Activated T-helper 1 cell treated with anti-CD3 and anti-CD28 coated beads, Interleukin-12 subunit alpha, Interleukin-12 subunit beta, Interleukin-2, Interleukin-4 antibody, amounts not matched to agents 30 ng/mL and 10 ng/mL and 1 ng/mL, durations not matched to agents 14 hours and 24 hours and 36 hours (primary cell): ENCODE measurements at regions not wholly inside any gene's neighbourhood (a gene's known extent, or its start where the extent isn't known, plus 50 kb on each side); places are given as distances from the start of the nearest gene placed in this dataset.

ENCODE experiments used
- DNase-seq: peaks from one replicate; pipeline ENCODE4 v3.0.0; 2021; ENCODE audit warnings: low spot score
- H3K27ac Mint-ChIP-seq: one replicate; pipeline ENCODE4 v1.8.0; 2021; ENCODE audit warnings: mild to moderate bottlenecking, mixed read lengths
- H3K27me3 Mint-ChIP-seq: one replicate; pipeline ENCODE4 v1.8.0; 2022; ENCODE audit warnings: mild to moderate bottlenecking, moderate library complexity, mixed read lengths; ENCODE audit not compliant: insufficient read depth
- H3K36me3 Mint-ChIP-seq: one replicate; pipeline ENCODE4 v1.8.0; 2021; ENCODE audit warnings: low read depth, mixed read lengths
- H3K4me1 Mint-ChIP-seq: one replicate; pipeline ENCODE4 v1.8.0; 2021; ENCODE audit warnings: low read depth, mixed read lengths
- H3K4me3 Mint-ChIP-seq: one replicate; pipeline ENCODE4 v1.8.0; 2021; ENCODE audit warnings: mild to moderate bottlenecking, moderate library complexity, mixed read lengths
- H3K9me3 Mint-ChIP-seq: one replicate; pipeline ENCODE4 v1.8.0; 2021; ENCODE audit warnings: mixed read lengths
- intact Hi-C: fragments of 100-400 bp; cut with micrococcal nuclease; formaldehyde crosslinking; loops from one replicate; pipeline ENCODE4 v1.15.1; 2024

DNA sequence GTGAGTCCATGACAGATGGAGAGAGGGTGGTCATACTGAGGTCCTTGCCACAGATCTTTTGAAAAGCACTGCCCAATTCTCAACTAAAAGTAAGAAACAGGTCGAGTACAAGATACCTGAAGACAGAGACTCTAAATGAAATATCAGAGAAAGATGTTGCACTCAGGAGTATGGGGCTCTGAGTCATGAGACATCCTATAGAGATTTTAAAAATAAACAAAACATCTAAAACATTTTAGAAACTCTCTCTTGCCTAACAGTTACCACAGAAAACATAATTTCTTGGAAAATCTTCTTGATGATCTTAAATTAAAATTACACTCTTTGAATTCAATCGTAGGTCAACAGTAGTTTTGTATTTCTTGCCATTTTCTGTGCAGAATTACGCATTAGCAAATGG lies 348.9 kb upstream of the MARCKS start:
- Mint-ChIP-seq H3K4me3 (no peak overlapping the region), H3K27ac (no peak overlapping the region), H3K36me3 (no peaks in the 10 kb centered on the region), H3K4me1 (no peaks in the 10 kb centered on the region), H3K27me3 (no peaks in the 10 kb centered on the region), H3K9me3 (no peaks in the 10 kb centered on the region)
- intact Hi-C loops: no loop called here
- no peak for DNase-seq

DNA sequence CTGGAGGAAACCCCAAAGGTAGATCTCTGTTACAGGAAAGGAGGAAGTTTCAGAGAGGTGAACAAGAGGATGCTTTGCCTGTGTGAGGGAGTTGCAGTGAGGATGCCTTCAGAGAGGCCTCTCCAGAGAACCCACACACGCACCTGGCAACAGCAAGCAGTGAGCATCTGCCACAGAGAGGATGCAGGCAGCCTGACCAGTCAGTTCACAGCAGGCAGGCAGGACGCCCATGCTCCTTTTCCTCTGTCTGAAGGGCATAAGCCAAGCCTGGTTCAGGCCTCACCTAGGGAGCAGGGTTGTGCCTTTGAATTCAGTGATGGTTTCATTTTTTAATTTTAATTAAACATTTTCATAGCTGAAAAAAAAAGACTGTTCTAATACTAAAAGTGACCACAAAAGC lies 346.0 kb upstream of the MARCKS start:
- no peaks in the 10 kb centered on the region for H3K9me3 Mint-ChIP-seq
- H3K36me3 Mint-ChIP-seq: no peaks in the 10 kb centered on the region
- no peak for DNase-seq
- H3K4me1 Mint-ChIP-seq: no peaks in the 10 kb centered on the region
- H3K27ac Mint-ChIP-seq: no peak overlapping the region
- no peaks in the 10 kb centered on the region for H3K27me3 Mint-ChIP-seq
- H3K4me3 Mint-ChIP-seq: no peak overlapping the region
- intact Hi-C loops: no loop called here

DNA sequence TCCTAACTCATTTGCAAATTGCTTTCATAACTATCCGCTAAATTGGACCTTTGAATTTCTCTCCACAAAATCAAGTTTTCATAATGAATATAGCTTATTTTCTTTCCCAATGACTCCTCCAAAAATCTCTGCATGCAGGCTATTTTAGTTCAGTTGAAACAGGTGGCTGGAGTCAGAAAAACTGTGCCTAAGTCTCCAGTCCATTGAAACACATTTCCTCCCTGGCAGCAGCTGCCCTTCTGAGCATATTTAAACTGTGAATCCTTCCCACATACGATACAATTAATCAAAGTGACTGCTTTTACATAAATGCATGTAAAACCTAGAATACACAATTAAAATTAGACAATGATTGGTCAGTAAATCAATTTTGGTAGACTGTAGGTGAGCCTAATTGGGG lies 344.6 kb upstream of the MARCKS start:
- no peak for DNase-seq
- Mint-ChIP-seq H3K9me3 (no peaks in the 10 kb centered on the region), H3K36me3 (no peaks in the 10 kb centered on the region), H3K4me1 (no peaks in the 10 kb centered on the region), H3K4me3 (no peak overlapping the region), H3K27ac (no peak overlapping the region), H3K27me3 (no peaks in the 10 kb centered on the region)
- intact Hi-C loops: no loop called here

DNA sequence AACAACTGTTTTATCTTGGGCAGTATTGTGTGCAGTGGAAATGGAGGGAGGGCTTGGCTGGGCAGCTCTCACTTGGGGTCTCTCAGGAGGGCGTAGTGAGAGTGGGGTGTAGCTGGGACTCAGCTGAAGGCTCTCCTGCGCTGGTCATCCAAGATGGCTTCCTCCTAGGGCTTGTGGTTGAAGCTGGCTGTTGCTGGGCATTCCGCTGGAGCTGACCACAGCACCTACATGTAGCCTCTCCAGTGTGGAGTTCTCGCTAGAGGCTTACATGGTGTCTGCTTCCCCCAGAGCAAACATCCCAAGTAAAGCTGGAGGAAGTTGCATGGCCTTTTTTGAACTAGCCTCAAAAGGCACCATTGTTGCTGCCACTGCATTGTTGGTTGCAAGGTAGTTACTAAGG lies 344.1 kb upstream of the MARCKS start:
- Mint-ChIP-seq H3K9me3 (no peaks in the 10 kb centered on the region), H3K4me3 (no peak overlapping the region), H3K27ac (no peak overlapping the region), H3K27me3 (no peaks in the 10 kb centered on the region), H3K4me1 (no peaks in the 10 kb centered on the region), H3K36me3 (no peaks in the 10 kb centered on the region)
- DNase-seq: no peak
- intact Hi-C loops: no loop called here

DNA sequence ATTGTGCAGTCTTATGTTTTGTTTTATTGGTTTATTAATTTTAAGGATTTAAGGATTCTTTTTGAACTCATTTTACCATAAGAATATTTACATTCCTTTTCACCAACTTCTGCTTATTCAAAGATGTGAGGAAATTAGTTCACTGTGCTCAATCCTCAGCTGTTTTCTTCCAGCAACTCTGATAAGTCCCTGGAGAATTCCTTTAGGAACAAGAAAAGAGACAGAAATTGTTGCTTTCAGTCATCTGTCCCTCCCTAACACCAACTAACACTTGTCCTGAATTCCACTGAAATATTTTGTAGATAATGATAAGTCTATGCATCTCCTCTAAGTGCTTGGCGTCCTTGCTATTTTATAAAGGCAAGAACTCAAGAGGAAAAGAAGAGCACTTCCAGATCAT lies 334.8 kb upstream of the MARCKS start:
- Mint-ChIP-seq H3K27me3 (peaks cover 2% of the 10 kb centered on the region), H3K27ac (no peak overlapping the region), H3K4me1 (no peaks in the 10 kb centered on the region), H3K9me3 (no peaks in the 10 kb centered on the region), H3K36me3 (no peaks in the 10 kb centered on the region), H3K4me3 (no peak overlapping the region)
- intact Hi-C loops: no loop called here
- no peak for DNase-seq

- H3K27me3 Mint-ChIP-seq: peaks cover 2% of the 10 kb centered on the region
- H3K4me1 Mint-ChIP-seq: no peaks in the 10 kb centered on the region
- no peak overlapping the region for H3K4me3 Mint-ChIP-seq
- intact Hi-C loops: no loop called here
- no peak overlapping the region for H3K27ac Mint-ChIP-seq
- no peaks in the 10 kb centered on the region for H3K36me3 Mint-ChIP-seq
- DNase-seq: no peak
- no peaks in the 10 kb centered on the region for H3K9me3 Mint-ChIP-seq
These were observed 332.3 kb upstream of the MARCKS start for GRCh38 chr6:113524826-113525225.

DNA sequence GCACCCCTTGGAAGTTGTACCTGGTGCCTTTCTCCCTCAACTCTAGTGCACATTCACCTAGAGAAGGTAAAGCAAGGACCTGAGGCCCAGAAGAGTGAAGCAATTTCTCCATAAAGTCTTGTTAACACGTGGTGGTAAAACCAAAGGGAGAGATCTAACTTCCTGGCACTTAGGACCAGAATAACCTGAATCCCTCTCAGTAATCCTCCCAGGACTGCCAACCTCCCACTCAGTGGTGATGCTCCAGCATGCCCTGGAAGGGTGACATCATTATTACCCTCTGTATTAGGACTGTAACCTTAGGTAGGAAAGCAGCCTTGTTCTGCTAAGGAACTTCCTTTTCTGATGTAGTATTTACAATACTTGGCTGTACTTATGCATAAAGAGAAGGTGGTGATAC lies 330.6 kb upstream of the MARCKS start:
- no peak for DNase-seq
- Mint-ChIP-seq H3K27ac (no peak overlapping the region), H3K4me1 (no peaks in the 10 kb centered on the region), H3K27me3 (peaks cover 2% of the 10 kb centered on the region), H3K4me3 (no peak overlapping the region), H3K9me3 (no peaks in the 10 kb centered on the region), H3K36me3 (no peaks in the 10 kb centered on the region)
- intact Hi-C loops: no loop called here

DNA sequence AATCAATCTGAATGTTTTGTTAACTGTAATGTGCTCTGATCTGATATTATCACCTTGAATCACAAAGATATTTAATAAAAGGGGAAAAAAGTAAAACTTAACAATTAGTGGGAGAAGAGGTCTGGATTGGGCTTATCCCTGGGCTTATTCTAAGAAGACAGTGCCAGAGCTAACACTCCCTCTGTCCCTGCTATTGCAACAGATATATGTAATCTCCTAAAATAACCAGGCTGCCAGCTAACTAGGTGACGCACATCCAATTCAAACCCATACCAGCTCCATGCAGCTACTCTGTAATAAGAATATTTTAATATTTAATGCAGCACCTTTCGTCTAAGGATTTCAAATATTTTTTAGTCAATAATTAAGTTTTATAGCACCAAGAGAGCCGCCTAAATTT lies 330.1 kb upstream of the MARCKS start:
- Mint-ChIP-seq H3K9me3 (no peaks in the 10 kb centered on the region), H3K4me3 (no peak overlapping the region), H3K36me3 (no peaks in the 10 kb centered on the region), H3K27me3 (peaks cover 2% of the 10 kb centered on the region), H3K4me1 (no peaks in the 10 kb centered on the region), H3K27ac (no peak overlapping the region)
- DNase-seq: no peak
- intact Hi-C loops: no loop called here

DNA sequence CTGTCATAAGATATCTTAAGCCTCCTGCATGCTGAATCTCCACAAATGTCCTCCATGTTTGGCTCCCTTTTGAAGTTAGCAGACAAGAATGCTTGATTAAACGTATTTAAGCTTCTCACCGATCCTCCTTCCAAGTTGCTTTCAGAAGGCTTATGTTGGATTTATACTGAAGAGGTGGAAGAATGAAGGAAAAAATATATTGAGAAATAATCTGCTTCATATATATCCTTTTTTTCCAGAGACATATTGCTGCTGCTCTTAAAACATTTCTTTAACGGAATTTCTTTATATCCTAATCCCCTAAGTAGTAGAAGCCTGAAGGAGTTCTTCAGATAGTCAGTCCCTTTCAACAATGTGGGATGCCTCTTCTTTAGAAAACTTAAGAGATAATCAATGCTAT lies 329.0 kb upstream of the MARCKS start:
- intact Hi-C loops: no loop called here
- no peaks in the 10 kb centered on the region for H3K9me3 Mint-ChIP-seq
- DNase-seq: no peak
- H3K36me3 Mint-ChIP-seq: no peaks in the 10 kb centered on the region
- H3K4me3 Mint-ChIP-seq: no peak overlapping the region
- no peaks in the 10 kb centered on the region for H3K27me3 Mint-ChIP-seq
- H3K27ac Mint-ChIP-seq: no peak overlapping the region
- H3K4me1 Mint-ChIP-seq: no peaks in the 10 kb centered on the region

GRCh38 chr6:113529196-113529595 lies 327.9 kb upstream of the MARCKS start:
- no peak overlapping the region for H3K4me3 Mint-ChIP-seq

GRCh38 chr6:113529879-113530278 lies 327.3 kb upstream of the MARCKS start:
- no peaks in the 10 kb centered on the region for H3K4me1 Mint-ChIP-seq
- no peaks in the 10 kb centered on the region for H3K36me3 Mint-ChIP-seq
- H3K27me3 Mint-ChIP-seq: no peaks in the 10 kb centered on the region
- H3K4me3 Mint-ChIP-seq: no peak overlapping the region
- H3K27ac Mint-ChIP-seq: no peak overlapping the region
- intact Hi-C loops: no loop called here
- H3K9me3 Mint-ChIP-seq: no peaks in the 10 kb centered on the region
- DNase-seq: no peak

More at GRCh38 chr6:113529196-113529595, 327.9 kb upstream of the MARCKS start:
- no peaks in the 10 kb centered on the region for H3K4me1 Mint-ChIP-seq
- DNase-seq: no peak
- H3K27ac Mint-ChIP-seq: no peak overlapping the region
- no peaks in the 10 kb centered on the region for H3K27me3 Mint-ChIP-seq
- H3K36me3 Mint-ChIP-seq: no peaks in the 10 kb centered on the region
- H3K9me3 Mint-ChIP-seq: no peaks in the 10 kb centered on the region
- intact Hi-C loops: no loop called here

DNA sequence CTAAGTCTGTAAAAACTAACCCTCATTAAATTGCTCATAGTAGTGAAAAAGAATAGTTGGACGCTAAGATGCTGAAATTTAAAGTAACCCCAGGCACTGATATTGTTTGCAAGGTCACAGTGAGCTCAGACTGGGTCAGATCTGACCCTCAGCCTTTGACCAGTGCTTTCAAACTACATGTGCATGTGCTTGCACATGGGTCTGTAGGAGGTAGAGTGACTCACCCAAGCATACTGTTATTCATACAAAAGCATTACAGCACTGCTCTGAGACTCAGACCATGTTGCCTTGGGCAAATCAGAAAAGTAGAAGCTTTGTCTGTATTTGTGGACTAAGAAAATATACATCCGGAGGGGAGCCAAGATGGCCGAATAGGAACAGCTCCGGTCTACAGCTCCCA lies 326.4 kb upstream of the MARCKS start:
- intact Hi-C loops: no loop called here
- no peaks in the 10 kb centered on the region for H3K36me3 Mint-ChIP-seq
- no peak overlapping the region for H3K4me3 Mint-ChIP-seq
- no peaks in the 10 kb centered on the region for H3K27me3 Mint-ChIP-seq
- DNase-seq: no peak
- no peaks in the 10 kb centered on the region for H3K4me1 Mint-ChIP-seq
- H3K9me3 Mint-ChIP-seq: no peaks in the 10 kb centered on the region
- no peak overlapping the region for H3K27ac Mint-ChIP-seq

GRCh38 chr6:113539202-113539601 lies 317.9 kb upstream of the MARCKS start:
- no peak overlapping the region for H3K27ac Mint-ChIP-seq

GRCh38 chr6:113539623-113540022 lies 317.5 kb upstream of the MARCKS start:
- no peak overlapping the region for H3K4me3 Mint-ChIP-seq
- no peak for DNase-seq

More at GRCh38 chr6:113539202-113539601, 317.9 kb upstream of the MARCKS start:
- H3K4me3 Mint-ChIP-seq: no peak overlapping the region
- H3K9me3 Mint-ChIP-seq: no peaks in the 10 kb centered on the region
- intact Hi-C loops: no loop called here
- no peaks in the 10 kb centered on the region for H3K36me3 Mint-ChIP-seq
- DNase-seq: no peak
- no peaks in the 10 kb centered on the region for H3K4me1 Mint-ChIP-seq
- no peaks in the 10 kb centered on the region for H3K27me3 Mint-ChIP-seq

More at GRCh38 chr6:113539623-113540022, 317.5 kb upstream of the MARCKS start:
- Mint-ChIP-seq H3K27me3 (no peaks in the 10 kb centered on the region), H3K9me3 (no peaks in the 10 kb centered on the region), H3K4me1 (no peaks in the 10 kb centered on the region), H3K27ac (no peak overlapping the region), H3K36me3 (no peaks in the 10 kb centered on the region)
- intact Hi-C loops: no loop called here
